GM18517 (cell line): ENCODE measurements at regions not wholly inside any gene's neighbourhood (a gene's known extent, or its start where the extent isn't known, plus 50 kb on each side); places are given as distances from the start of the nearest gene placed in this dataset.
"Not testable (repeated sequence)": the region's sequence is repeated elsewhere in the genome, so short reads cannot be mapped to it uniquely, and the experiment has no call there.

Experiments
- ATAC-seq: cut with Tn5 transposase; IDR thresholded peaks from one replicate; pipeline ENCODE4 v1.9.1; 2021; ENCODE audit warnings: mild to moderate bottlenecking, moderate library complexity; ENCODE audit not compliant: unreplicated experiment

- no peak for ATAC-seq
Observed at GRCh38 chr3:20668411-20668810, 482.4 kb upstream of the SGO1 start.

- ATAC-seq: no peak
Observed at GRCh38 chr3:20666091-20666490, 480.1 kb upstream of the SGO1 start.

- ATAC-seq: no peak
Observed at GRCh38 chr3:20658491-20658890, 472.5 kb upstream of the SGO1 start.

DNA sequence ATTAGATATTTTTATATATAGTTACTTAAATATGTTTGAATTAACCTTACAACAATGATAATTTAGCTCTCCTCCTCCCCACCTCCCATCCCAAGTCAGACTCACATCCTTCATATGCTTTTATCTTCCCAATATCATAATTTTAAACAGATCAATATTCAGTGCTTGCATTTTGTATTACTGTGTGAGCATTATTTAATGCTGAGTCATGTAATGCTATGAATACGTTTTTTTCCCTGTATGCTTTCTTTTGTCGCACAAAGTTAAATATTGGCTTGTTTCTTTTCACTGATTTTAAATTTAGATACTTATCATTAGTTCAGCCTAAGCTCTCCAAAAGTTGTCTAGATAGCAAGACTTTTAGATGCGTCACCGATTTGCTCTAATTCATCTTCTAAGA lies 471.6 kb upstream of the SGO1 start:
- no peak for ATAC-seq

- ATAC-seq: no peak
Observed at GRCh38 chr3:20652231-20652986, 466.4 kb upstream of the SGO1 start.

- no peak for ATAC-seq
Observed at GRCh38 chr3:20648921-20649381, 462.9 kb upstream of the SGO1 start.

- ATAC-seq: no peak
Observed at GRCh38 chr3:20648294-20648693, 462.3 kb upstream of the SGO1 start.

- ATAC-seq: no peak
Observed at GRCh38 chr3:20646425-20646824, 460.4 kb upstream of the SGO1 start.

DNA sequence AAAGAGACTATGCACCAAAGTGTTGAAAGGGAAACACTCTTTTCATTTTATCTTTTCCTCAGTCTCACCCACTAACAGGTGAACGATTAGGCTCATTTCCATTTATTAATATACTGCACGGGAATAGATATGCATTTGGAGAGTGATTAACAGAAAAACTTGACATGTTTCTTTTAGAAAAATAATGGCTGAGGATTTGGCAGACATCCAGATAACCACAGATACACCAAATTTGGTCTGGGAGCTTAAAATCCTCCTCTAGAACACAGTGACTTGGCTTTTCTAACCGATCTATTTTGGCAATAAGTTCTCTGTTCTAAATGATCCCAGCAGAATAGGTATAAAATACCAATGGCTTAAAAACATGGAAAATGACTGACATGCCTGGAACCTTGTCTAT lies 459.3 kb upstream of the SGO1 start:
- no peak for ATAC-seq

GRCh38 chr3:20637729-20638128 lies 451.7 kb upstream of the SGO1 start:
- ATAC-seq: no peak

- no peak for ATAC-seq
Observed at GRCh38 chr3:20622304-20622703, 436.3 kb upstream of the SGO1 start.

DNA sequence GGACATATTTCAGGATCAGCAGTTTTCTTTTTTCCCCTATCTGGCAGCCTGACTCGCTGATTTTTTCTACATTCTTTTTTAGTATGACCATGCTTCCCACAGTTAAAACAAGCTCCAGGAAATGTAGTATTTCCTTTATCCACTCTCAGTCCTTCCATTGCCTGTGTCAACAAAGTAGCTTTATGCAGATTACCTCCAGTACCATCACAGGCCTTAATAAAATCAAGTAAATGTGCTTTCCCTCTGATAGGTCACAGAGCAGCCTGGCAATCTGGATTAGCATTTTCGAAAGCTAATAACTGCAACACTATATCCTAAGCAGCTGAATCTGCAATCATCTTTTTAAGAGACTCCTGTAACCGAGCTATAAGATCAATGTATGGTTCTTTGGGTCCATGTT lies 432.6 kb upstream of the SGO1 start:
- not testable (repeated sequence) for ATAC-seq

GRCh38 chr3:20618181-20618580 lies 432.2 kb upstream of the SGO1 start:
- not testable (repeated sequence) for ATAC-seq

- ATAC-seq: not testable (repeated sequence)
Observed at GRCh38 chr3:20615982-20616381, 430.0 kb upstream of the SGO1 start.

GRCh38 chr3:20608054-20608738 lies 422.2 kb upstream of the SGO1 start:
- ATAC-seq: no peak

- no peak for ATAC-seq
Observed at GRCh38 chr3:20604659-20605058, 418.7 kb upstream of the SGO1 start.

DNA sequence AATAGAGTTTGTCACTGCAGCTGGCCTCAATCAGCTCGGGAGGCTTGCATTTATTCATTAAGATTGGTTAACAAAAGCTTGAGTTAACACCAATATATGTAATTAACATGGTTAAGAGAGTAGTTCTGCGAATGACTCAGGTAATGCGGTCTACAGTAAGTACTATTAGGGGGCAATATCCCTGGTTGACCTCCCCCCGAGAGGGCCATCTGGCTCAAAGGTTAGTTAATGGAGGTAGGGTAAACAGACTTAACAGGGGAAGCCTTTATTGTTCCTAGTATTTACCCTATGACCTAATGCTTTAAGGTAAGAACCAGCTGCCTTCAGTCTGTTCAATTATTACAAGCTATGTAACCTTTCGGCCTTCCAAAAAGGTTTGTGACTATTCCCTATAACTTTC lies 403.3 kb upstream of the SGO1 start:
- no peak for ATAC-seq

DNA sequence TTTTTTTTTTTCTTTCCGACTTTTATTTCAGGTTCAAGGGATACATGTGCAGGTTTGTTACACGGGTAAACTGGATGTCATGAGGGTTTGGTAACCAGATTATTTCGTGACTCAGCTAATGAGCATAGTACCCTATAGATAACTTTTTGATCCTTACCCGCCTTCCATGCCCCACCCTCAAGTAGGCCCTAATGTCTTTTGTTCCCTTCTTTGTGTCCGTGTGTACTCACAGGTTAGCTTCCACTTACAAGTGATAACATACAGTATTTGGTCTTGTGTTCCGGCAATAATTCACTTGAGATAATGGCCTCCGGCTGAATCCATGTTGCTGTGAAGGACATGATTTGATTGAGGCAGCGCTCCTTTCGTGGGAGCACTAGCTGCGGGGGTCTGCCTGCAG lies 402.8 kb upstream of the SGO1 start:
- no peak for ATAC-seq

DNA sequence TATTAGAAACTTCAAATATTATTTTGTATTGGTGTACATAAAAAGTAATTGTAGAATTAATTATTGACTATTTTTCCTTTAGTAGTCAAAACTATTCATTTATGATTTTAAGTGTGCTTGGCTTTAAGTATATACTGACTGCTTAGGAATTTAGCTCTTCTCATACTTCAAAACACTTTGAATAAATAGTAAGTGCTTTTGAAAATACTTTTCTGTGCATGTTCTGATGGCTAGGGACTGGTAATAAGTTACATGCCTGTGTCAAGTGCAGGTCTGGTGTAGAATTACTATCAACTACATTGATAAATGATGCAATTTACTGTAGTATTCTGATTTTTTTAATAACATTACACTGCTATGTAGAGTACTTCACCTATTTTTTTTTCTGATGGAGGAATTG lies 397.6 kb upstream of the SGO1 start:
- no peak for ATAC-seq

DNA sequence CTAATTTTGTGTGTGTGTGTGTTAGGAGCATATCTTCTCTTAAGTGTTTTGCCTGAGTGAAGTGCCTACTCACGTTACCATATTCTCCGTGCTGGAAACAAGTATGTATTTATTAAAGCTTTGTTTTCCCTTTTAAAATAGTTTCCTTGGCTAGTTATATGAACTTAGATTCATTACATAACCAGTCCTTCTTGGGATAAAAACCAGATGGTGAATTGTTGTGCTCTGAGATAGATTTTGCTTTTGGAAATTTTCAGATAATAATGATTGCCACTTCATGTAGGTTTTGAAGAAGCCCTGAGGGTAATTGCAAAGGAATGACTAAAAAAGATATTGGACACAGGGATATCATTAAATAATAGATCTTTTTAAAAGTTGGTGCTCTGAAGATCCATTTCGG lies 390.2 kb upstream of the SGO1 start:
- no peak for ATAC-seq

- no peak for ATAC-seq
Observed at GRCh38 chr3:20575146-20575545, 389.1 kb upstream of the SGO1 start.

- ATAC-seq: no peak
Observed at GRCh38 chr3:20574746-20575145, 388.7 kb upstream of the SGO1 start.
